Thoracic aorta (tissue), 2 donors: ENCODE measurements at regions not wholly inside any gene's neighbourhood (a gene's known extent, or its start where the extent isn't known, plus 50 kb on each side); places are given as distances from the start of the nearest gene placed in this dataset.

Experiments
- ATAC-seq: fragments of 150-250 bp; one replicate; pipeline ENCODE4 v1.8.0; 2017; ENCODE audit warnings: low read depth; ENCODE audit not compliant: insufficient number of reproducible peaks, low FRiP score
- DNase-seq: peaks from one replicate; pipeline ENCODE4 v3.0.0-alpha.2; 2020; ENCODE audit warnings: low spot score
- H3K27ac ChIP-seq, 2 donors: fragments of 200-600 bp; sonication (generic); 1 replicate in 1 of 2; 2 replicates in 1 of 2; pipeline ENCODE4 v1.5.1; 2016; ENCODE audit warnings: mild to moderate bottlenecking in 2 of 2, moderate library complexity in 2 of 2
- H3K27me3 ChIP-seq: fragments of 200-600 bp; sonication (generic); replicated peaks from 2 replicates; pipeline ENCODE4 v1.6.0; 2016; ENCODE audit warnings: mild to moderate bottlenecking; ENCODE audit not compliant: insufficient read depth
- H3K36me3 ChIP-seq: fragments of 200-600 bp; sonication (generic); one replicate; pipeline ENCODE4 v1.5.1; 2016
- H3K4me1 ChIP-seq, 2 donors: fragments of 200-600 bp; sonication (generic); 1 replicate in 1 of 2; 2 replicates in 1 of 2; pipeline versions ENCODE4 v1.5.1 to v1.6.0; 2016; ENCODE audit warnings: low read depth in 2 of 2, mild to moderate bottlenecking in 1 of 2; ENCODE audit not compliant: control insufficient read depth in 1 of 2
- H3K4me3 ChIP-seq: fragments of 200-600 bp; sonication (generic); 2 replicates; pipeline ENCODE4 v1.5.1; 2016; ENCODE audit warnings: mild to moderate bottlenecking
- H3K9me3 ChIP-seq: fragments of 200-600 bp; sonication (generic); 2 replicates; pipeline ENCODE4 v1.5.1; 2016
- CTCF ChIP-seq: fragments of 200-600 bp; sonication (generic); IDR thresholded peaks from one replicate; pipeline ENCODE4 v1.5.1; 2019; ENCODE audit warnings: antibody characterized with exemption

DNA sequence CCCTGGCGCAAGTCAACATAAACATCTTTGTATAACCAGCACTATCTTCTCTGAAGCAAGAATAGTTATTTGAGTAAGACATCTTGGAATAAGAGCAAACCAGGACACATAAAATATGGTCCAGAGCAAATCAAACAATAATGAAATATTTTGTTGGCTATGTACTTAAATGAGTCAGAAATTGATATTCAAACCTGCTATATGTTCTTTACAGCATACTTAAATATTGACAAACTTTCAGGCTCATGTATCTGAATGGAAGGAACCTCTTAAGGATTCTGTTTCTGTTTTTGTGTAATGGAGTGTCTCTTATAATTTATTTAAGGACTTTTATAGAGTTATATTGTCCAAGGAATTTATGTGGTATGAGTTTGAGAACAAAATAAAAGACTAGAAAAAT lies 747.3 kb downstream of the EFNA5 start:
- TF ChIP-seq CTCF = no peak
- H3K4me1 ChIP-seq = no peaks in the 10 kb centered on the region
- peaks cover 4% of the 10 kb centered on the region for H3K9me3 ChIP-seq
- DNase-seq (no peak), ATAC-seq (no peak)
- no peaks in the 10 kb centered on the region for H3K27me3 ChIP-seq
- H3K36me3 ChIP-seq = no peaks in the 10 kb centered on the region
- no peak overlapping the region for H3K4me3 ChIP-seq
- H3K27ac ChIP-seq = no peak overlapping the region

DNA sequence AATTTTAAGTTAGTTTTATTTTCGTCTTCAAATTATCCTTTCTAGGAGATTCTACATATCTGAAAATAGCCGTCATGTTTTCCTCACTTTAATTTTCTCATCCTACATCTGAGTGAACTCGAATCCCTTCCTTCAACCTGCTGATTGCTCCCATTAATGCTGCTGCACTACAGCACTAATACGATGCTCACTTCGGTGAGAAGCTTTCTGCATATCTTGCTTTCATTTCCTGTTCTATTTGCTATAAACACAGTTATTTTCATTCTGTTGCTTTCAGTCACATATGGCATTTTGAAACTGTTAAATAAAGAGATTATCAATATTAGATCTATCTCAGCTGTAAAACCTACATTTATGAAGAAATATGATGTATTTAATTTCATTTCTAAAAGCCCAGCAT lies 749.2 kb downstream of the EFNA5 start:
- no peak for DNase-seq
- ATAC-seq = no peak
- no peaks in the 10 kb centered on the region for H3K36me3 ChIP-seq
- H3K9me3 ChIP-seq = no peaks in the 10 kb centered on the region
- no peaks in the 10 kb centered on the region for H3K27me3 ChIP-seq
- H3K4me1 ChIP-seq = no peaks in the 10 kb centered on the region
- no peak for TF ChIP-seq CTCF
- no peak overlapping the region for H3K4me3 ChIP-seq
- no peak overlapping the region for H3K27ac ChIP-seq

DNA sequence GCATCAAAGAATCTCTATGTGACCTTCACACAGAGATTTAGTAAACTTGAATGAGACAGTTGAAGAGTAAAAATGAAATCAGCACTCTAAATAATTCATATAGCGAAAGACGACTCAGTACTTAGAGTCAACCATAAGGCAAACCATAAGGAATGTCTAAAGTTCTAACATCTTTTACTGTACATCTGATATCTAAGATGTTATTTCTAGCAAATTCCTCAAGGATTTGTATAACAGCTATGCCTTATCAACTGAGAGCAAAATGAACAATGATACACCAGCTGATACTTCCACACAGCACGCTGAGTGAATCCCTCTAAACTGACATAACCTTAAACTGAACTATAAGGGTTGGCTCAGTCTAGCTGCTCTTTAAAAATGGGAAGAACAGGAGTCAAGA lies 760.3 kb downstream of the EFNA5 start:
- Histone ChIP-seq H3K4me1 (no peaks in the 10 kb centered on the region), H3K4me3 (no peak overlapping the region), H3K36me3 (no peaks in the 10 kb centered on the region), H3K9me3 (no peaks in the 10 kb centered on the region), H3K27ac (no peak overlapping the region), H3K27me3 (no peaks in the 10 kb centered on the region)
- no peak for ATAC-seq
- no peak for TF ChIP-seq CTCF
- no peak for DNase-seq

DNA sequence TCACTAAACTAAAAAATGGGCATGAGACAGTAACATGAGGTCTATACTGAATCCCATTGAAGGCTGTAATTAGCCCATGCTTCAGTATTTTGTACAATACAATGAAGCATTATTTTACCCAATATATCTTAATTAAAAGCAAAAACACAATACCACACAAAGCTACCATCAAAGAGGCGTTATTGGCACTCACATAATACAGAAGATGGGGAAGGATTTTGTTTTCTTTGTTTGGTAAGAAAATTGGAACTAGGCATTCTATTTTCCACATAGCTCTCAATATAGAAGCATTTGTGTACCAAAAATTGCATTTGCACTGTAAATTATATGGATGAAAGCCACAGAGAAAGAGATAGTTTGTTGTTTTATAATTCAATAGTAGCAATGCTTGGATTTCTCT lies 761.0 kb downstream of the EFNA5 start:
- no peak for ATAC-seq

GRCh38 chr5:106907979-106908378 lies 762.8 kb downstream of the EFNA5 start:
- no peak for ATAC-seq

More for the DNA sequence above, 761.0 kb downstream of the EFNA5 start:
- no peak for TF ChIP-seq CTCF
- H3K27ac ChIP-seq = no peak overlapping the region
- H3K4me1 ChIP-seq = no peaks in the 10 kb centered on the region
- H3K4me3 ChIP-seq = no peak overlapping the region
- H3K36me3 ChIP-seq = no peaks in the 10 kb centered on the region
- no peak for DNase-seq
- no peaks in the 10 kb centered on the region for H3K27me3 ChIP-seq
- H3K9me3 ChIP-seq = no peaks in the 10 kb centered on the region

More at GRCh38 chr5:106907979-106908378, 762.8 kb downstream of the EFNA5 start:
- no peak for TF ChIP-seq CTCF
- H3K36me3 ChIP-seq = no peaks in the 10 kb centered on the region
- DNase-seq = no peak
- H3K27me3 ChIP-seq = no peaks in the 10 kb centered on the region
- H3K9me3 ChIP-seq = no peaks in the 10 kb centered on the region
- no peak overlapping the region for H3K4me3 ChIP-seq
- no peak overlapping the region for H3K27ac ChIP-seq
- no peaks in the 10 kb centered on the region for H3K4me1 ChIP-seq
